H1 (cell line): ENCODE measurements at regions not wholly inside any gene's neighbourhood (a gene's known extent, or its start where the extent isn't known, plus 50 kb on each side); places are given as distances from the start of the nearest gene placed in this dataset.

Experiments used
- EZH2 ChIP-seq: fragments of 200-600 bp; sonication (generic); IDR thresholded peaks from 2 replicates; pipeline ENCODE4 v1.7.1; 2012; ENCODE audit warnings: low read depth, mild to moderate bottlenecking, moderate library complexity, low read length, inconsistent platforms; ENCODE audit not compliant: severe bottlenecking
- NRF1 ChIP-seq: IDR thresholded peaks from 2 replicates; pipeline ENCODE4 v1.6.1; 2011; ENCODE audit warnings: mild to moderate bottlenecking, low read depth, low read length, improper control_type of control experiment

DNA sequence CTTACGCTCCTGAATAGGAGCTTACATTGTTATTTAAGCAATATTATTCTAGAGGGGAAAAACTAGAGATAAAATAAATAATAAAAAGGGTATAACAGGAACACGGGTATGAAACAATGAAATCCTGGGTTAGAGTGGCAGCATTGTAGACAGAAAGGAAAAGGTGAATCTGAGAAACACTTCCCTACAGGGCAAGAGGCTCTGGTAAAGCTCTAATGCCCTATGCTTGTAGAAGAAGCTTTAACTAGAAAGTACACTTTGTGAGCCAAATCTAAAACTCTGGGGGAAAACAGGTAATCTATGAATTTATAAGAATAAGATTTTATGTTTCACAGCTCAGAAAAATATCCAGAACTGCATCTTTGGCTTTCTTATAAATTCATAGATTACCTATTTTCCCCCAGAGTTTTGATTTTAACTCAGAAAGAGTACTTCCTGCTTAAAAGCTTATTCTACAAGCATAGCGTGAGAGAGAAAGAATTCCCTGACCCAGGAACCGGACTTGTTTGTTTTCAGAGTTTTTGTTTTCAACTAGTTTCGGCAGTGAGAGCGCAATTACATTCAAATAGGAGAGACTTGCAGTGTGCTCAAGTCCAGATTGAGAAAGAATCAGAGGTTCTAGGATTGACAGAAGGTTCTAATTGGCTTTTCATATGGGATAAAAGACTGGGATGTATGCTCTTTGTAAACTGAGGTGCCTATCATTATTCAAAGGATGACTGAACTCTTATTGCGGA is 651.0 kb upstream of the RORB start:
- TF ChIP-seq EZH2 (no peak), NRF1 (no peak)
